ENCODE measurements at regions not wholly inside any gene's neighbourhood (a gene's known extent, or its start where the extent isn't known, plus 50 kb on each side); places are given as distances from the start of the nearest gene placed in this dataset.
"Not testable (repeated sequence)": the region's sequence is repeated elsewhere in the genome, so short reads cannot be mapped to it uniquely, and the experiment has no call there.

- peak; percentile 7 for DNase-seq (ENCODE audit: low read depth)
Observed at GRCh38 chr16:33009468-33009867, 184.6 kb upstream of the TP53TG3C start.

- DNase-seq (ENCODE audit: low read depth) = not testable (repeated sequence)
Observed at GRCh38 chr16:33027121-33027520, 166.9 kb upstream of the TP53TG3C start.

- not testable (repeated sequence) for DNase-seq (ENCODE audit: low read depth)
Observed at GRCh38 chr16:33027941-33028340, 166.1 kb upstream of the TP53TG3C start.

GRCh38 chr16:33028707-33029390, 165.2 kb upstream of the TP53TG3C start:
- not testable (repeated sequence) for DNase-seq (ENCODE audit: low read depth)

- DNase-seq (ENCODE audit: low read depth) = not testable (repeated sequence)
Observed at GRCh38 chr16:33048849-33049248, 145.2 kb upstream of the TP53TG3C start.

GRCh38 chr16:33059206-33059605, 134.8 kb upstream of the TP53TG3C start:
- no peak for DNase-seq (ENCODE audit: low read depth)

GRCh38 chr16:33059654-33060421, 134.2 kb upstream of the TP53TG3C start:
- DNase-seq (ENCODE audit: low read depth) = not testable (repeated sequence)

- not testable (repeated sequence) for DNase-seq (ENCODE audit: low read depth)
Observed at GRCh38 chr16:33062763-33063162, 131.3 kb upstream of the TP53TG3C start.

GRCh38 chr16:33063365-33064170, 130.5 kb upstream of the TP53TG3C start:
- DNase-seq (ENCODE audit: low read depth) = not testable (repeated sequence)

- DNase-seq (ENCODE audit: low read depth) = not testable (repeated sequence)
Observed at GRCh38 chr16:33064454-33065073, 129.5 kb upstream of the TP53TG3C start.

Data from stimulated activated CD8-positive, alpha-beta memory T cell treated with anti-CD3 and anti-CD28 coated beads, Interleukin-12 subunit alpha, Interleukin-12 subunit beta, amount 100 ng/mL, for 1 hour (primary cell).